Parathyroid adenoma (tissue), 2 donors: ENCODE measurements at regions not wholly inside any gene's neighbourhood (a gene's known extent, or its start where the extent isn't known, plus 50 kb on each side); places are given as distances from the start of the nearest gene placed in this dataset.

Experiments
- H2AFZ ChIP-seq: fragments of 300-600 bp; sonication (generic); one replicate; pipeline ENCODE4 v1.7.0; 2017; ENCODE audit warnings: antibody characterized with exemption, mild to moderate bottlenecking
- H3K27ac ChIP-seq: fragments of 300-600 bp; sonication (generic); one replicate; pipeline ENCODE4 v1.7.0; 2017
- H3K27me3 ChIP-seq: fragments of 300-600 bp; sonication (generic); one replicate; pipeline ENCODE4 v1.7.0; 2017; ENCODE audit warnings: low read length; ENCODE audit not compliant: control insufficient read depth, insufficient read depth
- H3K36me3 ChIP-seq: fragments of 300-600 bp; sonication (generic); one replicate; pipeline ENCODE4 v1.7.0; 2017; ENCODE audit warnings: low read length; ENCODE audit not compliant: control insufficient read depth, insufficient read depth
- H3K4me1 ChIP-seq: fragments of 300-600 bp; sonication (generic); one replicate; pipeline ENCODE4 v1.7.0; 2017; ENCODE audit warnings: control low read depth
- H3K4me2 ChIP-seq: fragments of 300-600 bp; sonication (generic); one replicate; pipeline ENCODE4 v1.7.0; 2017; ENCODE audit warnings: low read length
- H3K4me3 ChIP-seq: fragments of 300-600 bp; sonication (generic); one replicate; pipeline ENCODE4 v1.7.0; 2017; ENCODE audit warnings: low read depth, low read length
- H3K79me2 ChIP-seq: fragments of 300-600 bp; sonication (generic); one replicate; pipeline ENCODE4 v1.7.0; 2017; ENCODE audit warnings: control low read depth
- H3K9ac ChIP-seq: fragments of 300-600 bp; sonication (generic); one replicate; pipeline ENCODE4 v1.7.0; 2017; ENCODE audit warnings: mild to moderate bottlenecking
- H3K9me3 ChIP-seq: fragments of 300-600 bp; sonication (generic); one replicate; pipeline ENCODE4 v1.7.0; 2017; ENCODE audit warnings: low read length; ENCODE audit not compliant: control insufficient read depth
- TF ChIP-seq, protein P1 (sequence below): fragments of 300-600 bp; sonication (generic); IDR thresholded peaks from one replicate; pipeline ENCODE4 v1.7.0; 2017; ENCODE audit warnings: antibody characterized with exemption, mild to moderate bottlenecking
- donor health status: primary hyperparathyroidism.

DNA sequence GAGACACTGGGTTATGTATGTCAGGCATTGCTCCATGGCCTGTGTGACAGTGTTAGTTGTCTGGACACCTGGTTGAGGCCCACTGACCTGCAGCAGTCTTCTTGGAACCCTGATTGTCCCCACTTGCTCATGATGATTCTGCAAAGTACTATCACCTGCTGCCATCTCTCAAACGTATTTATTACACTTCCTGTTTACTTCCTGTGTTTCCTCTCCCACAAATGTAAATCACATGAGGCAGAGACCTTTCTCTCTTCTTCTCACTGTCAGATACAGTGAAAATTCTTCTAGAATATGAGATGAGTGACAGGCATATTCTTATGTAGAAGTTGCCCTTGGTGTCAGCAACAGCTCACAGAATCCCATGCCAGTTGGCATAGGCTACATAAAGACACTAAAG, 186.9 kb upstream of the CNTN1 start:
- TF ChIP-seq, protein P1, sequence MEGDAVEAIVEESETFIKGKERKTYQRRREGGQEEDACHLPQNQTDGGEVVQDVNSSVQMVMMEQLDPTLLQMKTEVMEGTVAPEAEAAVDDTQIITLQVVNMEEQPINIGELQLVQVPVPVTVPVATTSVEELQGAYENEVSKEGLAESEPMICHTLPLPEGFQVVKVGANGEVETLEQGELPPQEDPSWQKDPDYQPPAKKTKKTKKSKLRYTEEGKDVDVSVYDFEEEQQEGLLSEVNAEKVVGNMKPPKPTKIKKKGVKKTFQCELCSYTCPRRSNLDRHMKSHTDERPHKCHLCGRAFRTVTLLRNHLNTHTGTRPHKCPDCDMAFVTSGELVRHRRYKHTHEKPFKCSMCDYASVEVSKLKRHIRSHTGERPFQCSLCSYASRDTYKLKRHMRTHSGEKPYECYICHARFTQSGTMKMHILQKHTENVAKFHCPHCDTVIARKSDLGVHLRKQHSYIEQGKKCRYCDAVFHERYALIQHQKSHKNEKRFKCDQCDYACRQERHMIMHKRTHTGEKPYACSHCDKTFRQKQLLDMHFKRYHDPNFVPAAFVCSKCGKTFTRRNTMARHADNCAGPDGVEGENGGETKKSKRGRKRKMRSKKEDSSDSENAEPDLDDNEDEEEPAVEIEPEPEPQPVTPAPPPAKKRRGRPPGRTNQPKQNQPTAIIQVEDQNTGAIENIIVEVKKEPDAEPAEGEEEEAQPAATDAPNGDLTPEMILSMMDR = no peak

DNA sequence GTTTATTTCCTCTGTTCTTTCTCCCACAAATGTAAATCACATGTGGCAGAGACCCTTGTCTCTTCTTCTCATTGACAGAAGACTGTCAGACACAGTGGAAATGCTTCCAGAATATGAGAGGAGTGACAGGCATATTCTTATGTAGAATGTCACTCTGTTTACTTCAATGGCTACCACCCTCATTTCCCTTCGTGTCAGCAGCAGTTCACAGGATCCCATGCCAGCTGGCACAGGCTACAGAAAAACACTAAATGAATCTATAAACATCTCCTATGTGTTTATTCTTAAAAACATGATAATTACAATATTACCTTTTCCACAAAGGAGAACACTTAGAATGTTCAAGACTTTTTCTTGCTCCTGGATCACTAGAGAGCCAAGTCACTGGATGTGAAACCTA, 183.8 kb upstream of the CNTN1 start:
- TF ChIP-seq, protein P1 = no peak
- Histone ChIP-seq H3K4me3 (no peak overlapping the region), H3K4me2 (no peak overlapping the region), H3K79me2 (no peaks in the 10 kb centered on the region), H3K4me1 (no peaks in the 10 kb centered on the region), H3K27me3 (no peaks in the 10 kb centered on the region), H3K9me3 (no peaks in the 10 kb centered on the region), H3K36me3 (no peaks in the 10 kb centered on the region), H3K9ac (no peak overlapping the region), H2AFZ (peak overlapping the region; percentile 40), H3K27ac (no peak overlapping the region)

More for the DNA sequence above, 186.9 kb upstream of the CNTN1 start:
- no peaks in the 10 kb centered on the region for H3K9me3 ChIP-seq
- no peaks in the 10 kb centered on the region for H3K79me2 ChIP-seq
- H3K9ac ChIP-seq = no peak overlapping the region
- H2AFZ ChIP-seq = no peak overlapping the region
- H3K4me1 ChIP-seq = no peaks in the 10 kb centered on the region
- H3K36me3 ChIP-seq = no peaks in the 10 kb centered on the region
- no peak overlapping the region for H3K27ac ChIP-seq
- H3K27me3 ChIP-seq = no peaks in the 10 kb centered on the region
- H3K4me3 ChIP-seq = no peak overlapping the region
- H3K4me2 ChIP-seq = no peak overlapping the region

- no peak overlapping the region for H3K9ac ChIP-seq
- no peaks in the 10 kb centered on the region for H3K27me3 ChIP-seq
- H3K79me2 ChIP-seq = no peaks in the 10 kb centered on the region
- TF ChIP-seq, protein P1 = no peak
- H3K4me1 ChIP-seq = no peaks in the 10 kb centered on the region
- no peak overlapping the region for H2AFZ ChIP-seq
- no peaks in the 10 kb centered on the region for H3K9me3 ChIP-seq
- no peak overlapping the region for H3K4me2 ChIP-seq
- no peaks in the 10 kb centered on the region for H3K36me3 ChIP-seq
- H3K27ac ChIP-seq = no peak overlapping the region
- no peak overlapping the region for H3K4me3 ChIP-seq
Observed at GRCh38 chr12:40511341-40511740, 180.9 kb upstream of the CNTN1 start.

DNA sequence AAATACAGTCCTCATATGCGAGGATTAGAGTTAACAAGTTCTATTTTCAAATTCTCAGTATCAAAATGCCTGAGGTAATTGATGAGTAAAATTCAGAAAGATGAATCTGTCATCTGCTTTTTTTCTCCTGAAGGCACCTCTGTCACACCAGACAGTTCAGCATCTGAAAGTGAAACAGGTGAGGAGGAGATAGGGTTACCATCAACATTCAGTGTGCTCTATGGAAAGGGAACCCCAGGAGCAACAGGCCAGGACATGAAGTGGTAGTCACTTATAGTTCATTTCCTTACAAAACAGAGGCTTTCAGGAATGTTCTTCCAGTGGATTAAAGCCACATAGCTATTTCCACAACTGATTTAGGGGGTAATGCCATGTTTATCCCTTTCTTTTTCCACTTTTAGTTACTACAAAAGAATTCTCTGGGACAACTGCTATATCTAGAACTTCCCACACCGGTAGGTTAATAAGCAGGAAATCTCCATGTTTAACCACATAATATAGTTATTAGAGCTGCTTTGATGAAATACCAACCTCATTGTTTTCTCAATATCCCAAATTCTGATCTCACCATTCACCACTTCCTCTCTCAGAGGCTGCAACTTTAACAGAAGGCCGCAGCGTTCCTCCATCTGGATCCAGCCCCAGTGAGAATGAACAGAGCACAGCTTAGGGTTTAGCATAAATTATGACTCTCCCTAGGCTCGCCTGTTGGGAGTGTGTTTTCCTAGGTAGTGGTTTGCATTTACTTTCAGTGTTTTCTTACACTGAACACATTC, 177.0 kb upstream of the CNTN1 start:
- Histone ChIP-seq H3K4me2 (no peak overlapping the region), H3K79me2 (no peaks in the 10 kb centered on the region), H3K9me3 (no peaks in the 10 kb centered on the region), H3K4me1 (no peaks in the 10 kb centered on the region), H3K36me3 (no peaks in the 10 kb centered on the region), H3K27ac (no peak overlapping the region), H3K4me3 (no peak overlapping the region), H3K27me3 (no peaks in the 10 kb centered on the region), H2AFZ (no peak overlapping the region), H3K9ac (no peak overlapping the region)
- TF ChIP-seq, protein P1 = no peak

- Histone ChIP-seq H3K4me2 (no peak overlapping the region), H3K9ac (no peak overlapping the region), H3K4me3 (no peak overlapping the region), H3K9me3 (no peaks in the 10 kb centered on the region), H3K79me2 (no peaks in the 10 kb centered on the region), H3K27me3 (no peaks in the 10 kb centered on the region), H3K4me1 (no peaks in the 10 kb centered on the region), H3K27ac (no peak overlapping the region), H3K36me3 (no peaks in the 10 kb centered on the region), H2AFZ (no peak overlapping the region)
- TF ChIP-seq, protein P1 = no peak
Observed at GRCh38 chr12:40522837-40523236, 169.4 kb upstream of the CNTN1 start.
